ENCODE measurements at regions not wholly inside any gene's neighbourhood (a gene's known extent, or its start where the extent isn't known, plus 50 kb on each side); places are given as distances from the start of the nearest gene placed in this dataset.
"Not testable (repeated sequence)": the region's sequence is repeated elsewhere in the genome, so short reads cannot be mapped to it uniquely, and the experiment has no call there.

- peak overlapping the region in 3 of 4 donors; percentile 12 to 41 (median 16) for H3K4me3 ChIP-seq
Observed at GRCh38 chr1:143497374-143497747, 474.4 kb downstream of the FAM72C start.

DNA sequence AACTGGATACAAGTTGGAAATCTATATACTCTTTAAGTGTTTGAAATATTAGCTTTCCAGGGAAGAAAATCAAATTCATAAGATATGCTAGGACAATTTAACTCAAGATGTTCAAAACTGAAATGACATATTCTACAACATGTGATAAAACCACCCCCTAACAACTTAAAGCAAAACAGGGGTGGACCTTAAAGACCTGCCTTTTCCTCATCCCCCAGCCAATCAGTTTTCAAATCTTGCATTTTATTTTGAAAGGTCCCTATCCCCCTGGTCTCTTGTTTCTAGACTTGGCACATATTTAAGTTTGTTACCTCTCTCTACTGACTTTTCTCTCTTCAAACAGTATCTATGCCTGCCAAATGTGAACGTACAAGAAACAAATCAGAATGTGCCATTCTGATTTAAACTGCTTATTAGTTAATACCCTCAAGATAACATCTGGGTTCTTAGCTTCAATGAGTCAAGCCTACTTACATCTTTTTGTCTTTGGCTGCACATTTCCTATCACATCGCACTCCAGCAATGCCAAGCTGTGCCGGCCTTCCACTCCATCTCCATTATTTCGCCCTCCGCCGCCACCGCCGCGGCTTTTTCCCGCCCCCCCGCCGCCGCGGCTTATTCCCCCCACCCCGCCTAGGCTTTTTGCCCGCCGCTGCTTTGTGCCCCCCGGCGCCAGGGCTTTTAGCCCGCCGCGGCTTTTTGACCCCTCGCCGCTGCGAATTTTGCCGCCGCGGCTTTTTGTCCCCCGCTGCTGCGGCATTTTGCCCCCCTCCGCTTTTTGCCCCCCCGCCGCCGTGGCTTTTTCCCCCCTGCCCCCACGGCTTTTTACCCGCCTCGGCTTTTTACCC lies 475.0 kb downstream of the FAM72C start:
- H3K27me3 ChIP-seq, H3K27ac ChIP-seq, H3K36me3 ChIP-seq, H3K9me3 ChIP-seq: not testable (repeated sequence)
- H3K4me3 ChIP-seq = peak overlapping the region in 2 of 4 donors; percentile 16 to 41
- DNase-seq = peak in 1 of 3 donors; percentile 3
- H3K4me1 ChIP-seq = peaks cover 0 to 11% (median 0%) of the 10 kb centered on the region in 4 donors

More at GRCh38 chr1:143497374-143497747, 474.4 kb downstream of the FAM72C start:
- H3K9me3 ChIP-seq = no peaks in the 10 kb centered on the region
- peaks cover 0 to 11% (median 0%) of the 10 kb centered on the region in 4 donors for H3K4me1 ChIP-seq
- H3K36me3 ChIP-seq = no peaks in the 10 kb centered on the region
- H3K27me3 ChIP-seq = peaks cover 0 to 8% of the 10 kb centered on the region in 2 donors
- H3K27ac ChIP-seq = no peak overlapping the region
- DNase-seq = peak in 1 of 3 donors; percentile 25
- TF ChIP-seq, protein P1, sequence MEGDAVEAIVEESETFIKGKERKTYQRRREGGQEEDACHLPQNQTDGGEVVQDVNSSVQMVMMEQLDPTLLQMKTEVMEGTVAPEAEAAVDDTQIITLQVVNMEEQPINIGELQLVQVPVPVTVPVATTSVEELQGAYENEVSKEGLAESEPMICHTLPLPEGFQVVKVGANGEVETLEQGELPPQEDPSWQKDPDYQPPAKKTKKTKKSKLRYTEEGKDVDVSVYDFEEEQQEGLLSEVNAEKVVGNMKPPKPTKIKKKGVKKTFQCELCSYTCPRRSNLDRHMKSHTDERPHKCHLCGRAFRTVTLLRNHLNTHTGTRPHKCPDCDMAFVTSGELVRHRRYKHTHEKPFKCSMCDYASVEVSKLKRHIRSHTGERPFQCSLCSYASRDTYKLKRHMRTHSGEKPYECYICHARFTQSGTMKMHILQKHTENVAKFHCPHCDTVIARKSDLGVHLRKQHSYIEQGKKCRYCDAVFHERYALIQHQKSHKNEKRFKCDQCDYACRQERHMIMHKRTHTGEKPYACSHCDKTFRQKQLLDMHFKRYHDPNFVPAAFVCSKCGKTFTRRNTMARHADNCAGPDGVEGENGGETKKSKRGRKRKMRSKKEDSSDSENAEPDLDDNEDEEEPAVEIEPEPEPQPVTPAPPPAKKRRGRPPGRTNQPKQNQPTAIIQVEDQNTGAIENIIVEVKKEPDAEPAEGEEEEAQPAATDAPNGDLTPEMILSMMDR (IDR thresholded peaks at IDR 0.05) = no peak
- TF ChIP-seq POLR2A (IDR thresholded peaks at IDR 0.05) = no peak

Small RNA genes lying in the stretch of these regions (small RNA-seq; reads per million reads assigned to genes)
- gene AC239800.3 = 0 reads per million in 2 donors
- gene HIST2H3PS2 = 0 reads per million in 2 donors
- 0 reads per million in 2 donors for gene RNU1-114P
- 0 reads per million in 2 donors for gene RNU1-143P
- gene RNU1-92P = 0 reads per million in 2 donors
- gene RNVU1-17 = 0 reads per million in 2 donors
- gene RNVU1-18 = 0 reads per million in 2 donors

All from Peyer's patch (tissue), 4 donors.